Left renal pelvis (tissue), 4 donors: ENCODE measurements at regions not wholly inside any gene's neighbourhood (a gene's known extent, or its start where the extent isn't known, plus 50 kb on each side); places are given as distances from the start of the nearest gene placed in this dataset.

Source experiments
- DNase-seq, 4 donors: peaks; one replicate each; pipeline ENCODE4 v3.0.0-alpha.2; 2013; ENCODE audit warnings: low read depth in 4 of 4, low spot score in 3 of 4

- DNase-seq, result no peak
These were observed 115.9 kb downstream of the GADD45G start for GRCh38 chr9:89720696-89721175.

GRCh38 chr9:89721176-89721700 lies 116.4 kb downstream of the GADD45G start:
- DNase-seq, result peak in 1 of 4 donors; percentile 33

GRCh38 chr9:89721971-89722530 lies 117.2 kb downstream of the GADD45G start:
- DNase-seq, result no peak

GRCh38 chr9:89722712-89723111 lies 117.9 kb downstream of the GADD45G start:
- no peak for DNase-seq

- no peak for DNase-seq
These were observed 118.8 kb downstream of the GADD45G start for GRCh38 chr9:89723469-89724100.

GRCh38 chr9:89724659-89725058 lies 119.8 kb downstream of the GADD45G start:
- DNase-seq, result no peak

- DNase-seq, result no peak
These were observed 120.5 kb downstream of the GADD45G start for GRCh38 chr9:89725271-89725670.

- no peak for DNase-seq
These were observed 125.2 kb downstream of the GADD45G start for GRCh38 chr9:89729954-89730530.

- no peak for DNase-seq
These were observed 125.9 kb downstream of the GADD45G start for GRCh38 chr9:89730715-89731114.

GRCh38 chr9:89731262-89732182 lies 126.7 kb downstream of the GADD45G start:
- no peak for DNase-seq

- no peak for DNase-seq
These were observed 127.6 kb downstream of the GADD45G start for GRCh38 chr9:89732295-89732938.

- no peak for DNase-seq
These were observed 128.1 kb downstream of the GADD45G start for GRCh38 chr9:89732939-89733324.

- DNase-seq, result no peak
These were observed 129.8 kb downstream of the GADD45G start for GRCh38 chr9:89734600-89735041.

- no peak for DNase-seq
These were observed 133.5 kb downstream of the GADD45G start for GRCh38 chr9:89738137-89738932.

- no peak for DNase-seq
These were observed 134.7 kb downstream of the GADD45G start for GRCh38 chr9:89739511-89739910.

GRCh38 chr9:89739916-89740315 lies 135.1 kb downstream of the GADD45G start:
- DNase-seq, result no peak

- no peak for DNase-seq
These were observed 135.9 kb downstream of the GADD45G start for GRCh38 chr9:89740722-89741121.

GRCh38 chr9:89742660-89743059 lies 137.8 kb downstream of the GADD45G start:
- no peak for DNase-seq

- no peak for DNase-seq
These were observed 138.4 kb downstream of the GADD45G start for GRCh38 chr9:89743216-89743572.
